ENCODE measurements at regions not wholly inside any gene's neighbourhood (a gene's known extent, or its start where the extent isn't known, plus 50 kb on each side); places are given as distances from the start of the nearest gene placed in this dataset.

DNA sequence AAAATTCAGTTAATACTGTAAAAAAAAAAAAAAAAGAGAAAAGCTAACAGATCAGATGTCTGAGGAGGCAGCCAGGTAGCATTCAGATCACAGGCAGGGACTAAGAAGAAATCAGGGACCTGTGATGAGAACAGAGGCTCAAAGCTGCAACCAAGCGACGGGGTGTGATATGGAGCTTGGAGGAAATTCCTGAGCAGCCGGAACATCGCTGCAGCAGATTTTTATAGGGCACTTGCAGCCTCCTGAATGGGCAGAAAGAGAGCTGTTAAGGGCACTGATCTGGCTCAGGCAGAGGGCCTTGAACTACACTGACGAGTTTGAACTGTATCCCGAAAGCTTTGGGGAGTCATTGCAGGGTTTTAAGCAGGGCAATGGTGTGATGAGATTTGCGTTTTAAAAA, 315.4 kb downstream of the ADGRL2 start:
- TF ChIP-seq, protein P1, sequence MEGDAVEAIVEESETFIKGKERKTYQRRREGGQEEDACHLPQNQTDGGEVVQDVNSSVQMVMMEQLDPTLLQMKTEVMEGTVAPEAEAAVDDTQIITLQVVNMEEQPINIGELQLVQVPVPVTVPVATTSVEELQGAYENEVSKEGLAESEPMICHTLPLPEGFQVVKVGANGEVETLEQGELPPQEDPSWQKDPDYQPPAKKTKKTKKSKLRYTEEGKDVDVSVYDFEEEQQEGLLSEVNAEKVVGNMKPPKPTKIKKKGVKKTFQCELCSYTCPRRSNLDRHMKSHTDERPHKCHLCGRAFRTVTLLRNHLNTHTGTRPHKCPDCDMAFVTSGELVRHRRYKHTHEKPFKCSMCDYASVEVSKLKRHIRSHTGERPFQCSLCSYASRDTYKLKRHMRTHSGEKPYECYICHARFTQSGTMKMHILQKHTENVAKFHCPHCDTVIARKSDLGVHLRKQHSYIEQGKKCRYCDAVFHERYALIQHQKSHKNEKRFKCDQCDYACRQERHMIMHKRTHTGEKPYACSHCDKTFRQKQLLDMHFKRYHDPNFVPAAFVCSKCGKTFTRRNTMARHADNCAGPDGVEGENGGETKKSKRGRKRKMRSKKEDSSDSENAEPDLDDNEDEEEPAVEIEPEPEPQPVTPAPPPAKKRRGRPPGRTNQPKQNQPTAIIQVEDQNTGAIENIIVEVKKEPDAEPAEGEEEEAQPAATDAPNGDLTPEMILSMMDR (IDR thresholded peaks at IDR 0.05) = no peak
- TF ChIP-seq POLR2A (IDR thresholded peaks at IDR 0.05) = no peak
